Type B pancreatic cell (in vitro differentiated cells): ENCODE measurements at regions not wholly inside any gene's neighbourhood (a gene's known extent, or its start where the extent isn't known, plus 50 kb on each side); places are given as distances from the start of the nearest gene placed in this dataset.

Experiments used
- DNase-seq: peaks from one replicate; pipeline ENCODE4 v3.0.0; 2021; ENCODE audit warnings: mixed read lengths; ENCODE audit not compliant: unreplicated experiment; ENCODE audit errors: extremely low spot score
- H3K27ac Mint-ChIP-seq: 2 replicates; pipeline ENCODE4 v1.8.0; 2021; ENCODE audit warnings: mild to moderate bottlenecking, mixed read lengths
- H3K27me3 Mint-ChIP-seq: 2 replicates; pipeline ENCODE4 v1.8.0; 2021; ENCODE audit warnings: mixed read lengths
- H3K36me3 Mint-ChIP-seq: 2 replicates; pipeline ENCODE4 v1.8.0; 2021; ENCODE audit warnings: mixed read lengths
- H3K4me1 Mint-ChIP-seq: one replicate; pipeline ENCODE4 v1.8.0; 2021; ENCODE audit warnings: mixed read lengths; ENCODE audit not compliant: unreplicated experiment
- H3K4me3 Mint-ChIP-seq: 2 replicates; pipeline ENCODE4 v1.8.0; 2021; ENCODE audit warnings: mild to moderate bottlenecking, mixed read lengths
- H3K9me3 Mint-ChIP-seq: 2 replicates; pipeline ENCODE4 v1.8.0; 2021; ENCODE audit warnings: mixed read lengths
- TF ChIP-seq, protein P1 (sequence below): fragments of 200-600 bp; sonication (generic); conservative IDR thresholded peaks from 2 replicates; pipeline ENCODE4 v1.5.0; 2021; ENCODE audit warnings: antibody characterized with exemption, mild to moderate bottlenecking

DNA sequence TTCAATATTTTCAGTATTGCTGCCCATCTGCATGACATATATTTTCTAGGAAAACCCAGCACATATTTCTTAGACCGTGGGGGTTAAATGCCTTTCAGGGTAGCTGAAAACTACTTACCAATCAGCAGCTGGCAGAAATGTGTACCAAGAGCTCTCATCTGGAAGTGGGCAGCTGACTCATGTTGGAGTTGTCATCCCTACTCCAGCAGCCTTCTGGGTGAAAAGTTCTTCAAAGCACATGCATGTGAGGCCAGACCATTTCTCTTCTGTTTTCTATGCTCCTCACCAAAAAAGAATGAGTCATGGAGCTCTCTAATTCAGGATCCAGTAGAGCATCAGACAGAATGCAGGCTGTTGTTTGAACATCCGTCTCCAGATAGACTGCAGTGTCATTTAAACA is 135.5 kb downstream of the PAX1 start:
- Mint-ChIP-seq H3K27ac (no peak overlapping the region), H3K4me1 (no peaks in the 10 kb centered on the region), H3K27me3 (peaks cover 33% of the 10 kb centered on the region), H3K36me3 (no peaks in the 10 kb centered on the region), H3K4me3 (no peak overlapping the region), H3K9me3 (no peaks in the 10 kb centered on the region)
- TF ChIP-seq, protein P1, sequence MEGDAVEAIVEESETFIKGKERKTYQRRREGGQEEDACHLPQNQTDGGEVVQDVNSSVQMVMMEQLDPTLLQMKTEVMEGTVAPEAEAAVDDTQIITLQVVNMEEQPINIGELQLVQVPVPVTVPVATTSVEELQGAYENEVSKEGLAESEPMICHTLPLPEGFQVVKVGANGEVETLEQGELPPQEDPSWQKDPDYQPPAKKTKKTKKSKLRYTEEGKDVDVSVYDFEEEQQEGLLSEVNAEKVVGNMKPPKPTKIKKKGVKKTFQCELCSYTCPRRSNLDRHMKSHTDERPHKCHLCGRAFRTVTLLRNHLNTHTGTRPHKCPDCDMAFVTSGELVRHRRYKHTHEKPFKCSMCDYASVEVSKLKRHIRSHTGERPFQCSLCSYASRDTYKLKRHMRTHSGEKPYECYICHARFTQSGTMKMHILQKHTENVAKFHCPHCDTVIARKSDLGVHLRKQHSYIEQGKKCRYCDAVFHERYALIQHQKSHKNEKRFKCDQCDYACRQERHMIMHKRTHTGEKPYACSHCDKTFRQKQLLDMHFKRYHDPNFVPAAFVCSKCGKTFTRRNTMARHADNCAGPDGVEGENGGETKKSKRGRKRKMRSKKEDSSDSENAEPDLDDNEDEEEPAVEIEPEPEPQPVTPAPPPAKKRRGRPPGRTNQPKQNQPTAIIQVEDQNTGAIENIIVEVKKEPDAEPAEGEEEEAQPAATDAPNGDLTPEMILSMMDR: no peak
- no peak for DNase-seq

DNA sequence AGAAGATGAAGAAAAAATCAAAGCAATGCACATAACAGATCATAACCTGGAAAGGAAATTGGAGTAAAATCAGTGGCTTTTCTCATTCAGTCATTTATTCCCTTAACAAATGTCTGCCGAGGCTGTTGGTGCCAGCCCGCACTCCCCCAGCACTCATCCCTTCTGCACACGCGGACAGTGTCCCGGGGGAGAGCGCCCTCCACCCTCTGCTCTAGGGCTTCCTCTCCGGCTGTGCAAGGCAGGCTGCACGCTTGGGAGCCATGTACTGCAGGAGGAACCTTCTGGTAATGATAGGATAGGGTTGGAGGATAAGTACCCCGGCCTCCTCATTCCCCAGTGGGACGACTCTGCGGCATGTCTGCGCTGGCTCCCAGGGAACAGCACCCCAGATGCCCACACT is 134.5 kb downstream of the PAX1 start:
- TF ChIP-seq, protein P1: no peak
- Mint-ChIP-seq H3K27me3 (peaks cover 33% of the 10 kb centered on the region), H3K4me1 (no peaks in the 10 kb centered on the region), H3K36me3 (no peaks in the 10 kb centered on the region), H3K27ac (no peak overlapping the region), H3K9me3 (no peaks in the 10 kb centered on the region), H3K4me3 (no peak overlapping the region)
- DNase-seq: no peak

DNA sequence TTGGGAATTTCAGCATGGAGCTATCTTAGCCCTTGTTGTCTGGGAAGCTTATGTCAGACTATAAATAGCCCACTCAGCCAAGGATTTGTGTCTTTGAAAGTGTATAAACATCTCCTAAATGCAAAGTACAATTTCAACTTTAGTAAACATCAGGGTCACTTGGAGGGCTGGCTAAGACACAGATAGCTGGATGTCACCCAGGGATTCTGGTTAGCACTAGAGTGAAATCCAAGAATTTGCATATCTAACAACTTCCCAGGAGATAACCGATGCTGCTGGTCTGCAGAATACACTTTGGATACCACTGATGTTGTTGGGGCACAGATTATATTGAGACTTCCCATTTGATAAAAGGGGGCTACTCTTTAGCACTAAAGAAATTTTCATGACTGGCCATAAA is 130.9 kb downstream of the PAX1 start:
- TF ChIP-seq, protein P1: no peak
- Mint-ChIP-seq H3K27me3 (peaks cover 33% of the 10 kb centered on the region), H3K4me1 (no peaks in the 10 kb centered on the region), H3K9me3 (no peaks in the 10 kb centered on the region), H3K4me3 (no peak overlapping the region), H3K36me3 (no peaks in the 10 kb centered on the region), H3K27ac (no peak overlapping the region)
- no peak for DNase-seq

DNA sequence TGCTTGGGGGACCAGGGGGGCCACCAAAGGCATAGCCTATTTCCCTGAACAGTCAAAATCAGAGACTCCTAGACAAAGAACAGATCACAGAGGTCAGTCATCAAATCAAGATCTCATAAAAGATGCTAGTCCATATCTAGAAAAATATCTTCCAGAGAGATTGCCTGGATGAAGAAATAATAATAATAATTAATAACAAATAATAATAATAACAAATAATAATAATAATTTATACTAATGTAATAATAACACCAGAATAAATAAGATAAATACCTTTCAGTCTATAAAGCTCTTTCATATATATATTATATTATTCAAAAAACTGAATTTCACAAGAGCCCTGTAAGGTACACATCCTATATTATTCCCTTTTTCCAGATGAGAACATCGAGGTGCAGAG is 129.6 kb downstream of the PAX1 start:
- TF ChIP-seq, protein P1: no peak
- Mint-ChIP-seq H3K36me3 (no peaks in the 10 kb centered on the region), H3K27ac (no peak overlapping the region), H3K27me3 (peaks cover 29% of the 10 kb centered on the region), H3K9me3 (no peaks in the 10 kb centered on the region), H3K4me3 (no peak overlapping the region), H3K4me1 (no peaks in the 10 kb centered on the region)
- no peak for DNase-seq

DNA sequence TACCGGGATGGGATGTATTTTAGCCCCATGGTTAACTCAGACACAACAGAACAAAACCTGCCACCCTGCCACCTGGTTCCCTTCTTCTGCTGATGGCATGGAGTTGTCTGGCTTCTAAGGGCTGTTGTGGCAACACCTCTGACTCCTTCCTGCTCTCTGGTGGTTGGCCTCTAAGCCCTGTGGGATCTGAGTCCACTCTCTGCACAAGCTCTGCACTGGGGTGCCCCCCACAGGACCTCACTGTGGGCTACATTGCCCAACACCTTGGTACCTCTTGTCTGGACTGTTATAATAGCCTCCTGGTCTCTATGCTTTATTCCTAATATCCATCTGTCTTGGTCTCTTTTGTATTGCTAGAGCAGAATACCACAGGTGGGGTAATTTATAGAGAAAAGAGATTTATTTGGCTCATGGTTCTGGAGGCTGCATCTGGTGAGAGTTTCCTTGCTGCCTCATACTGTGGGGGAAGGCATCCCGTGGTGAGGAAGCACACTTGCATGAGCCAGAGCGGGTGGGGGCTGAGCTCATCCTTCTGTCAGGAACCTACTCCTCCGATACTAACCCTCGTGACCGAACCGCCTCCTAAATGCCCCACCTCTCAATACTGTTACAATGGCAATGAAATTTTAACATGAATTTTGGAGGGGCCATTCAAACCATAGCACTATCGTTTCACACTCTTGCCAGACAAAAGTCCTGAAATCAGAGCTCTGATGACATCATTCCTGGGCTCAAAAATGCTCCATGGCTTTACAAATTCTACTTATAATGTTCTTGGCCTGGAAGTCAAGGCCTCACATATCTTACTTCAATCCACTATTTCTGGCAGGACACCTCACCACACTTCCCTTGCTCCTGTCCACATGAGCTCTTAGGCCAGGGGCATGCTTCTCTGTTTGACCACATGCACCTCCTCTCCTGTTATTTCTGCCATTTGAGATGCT is 127.2 kb downstream of the PAX1 start:
- Mint-ChIP-seq H3K27ac (no peak overlapping the region), H3K27me3 (peaks cover 19% of the 10 kb centered on the region), H3K36me3 (no peaks in the 10 kb centered on the region), H3K4me3 (no peak overlapping the region), H3K4me1 (no peaks in the 10 kb centered on the region), H3K9me3 (no peaks in the 10 kb centered on the region)
- DNase-seq: no peak
- TF ChIP-seq, protein P1: no peak
